Fibroblast of skin of back (primary cell): ENCODE measurements at regions not wholly inside any gene's neighbourhood (a gene's known extent, or its start where the extent isn't known, plus 50 kb on each side); places are given as distances from the start of the nearest gene placed in this dataset.

Experiments used
- DNase-seq: peaks from one replicate; pipeline ENCODE4 v3.0.0-alpha.2; 2013

- no peak for DNase-seq
Observed at GRCh38 chrX:122418758-122419157, 765.3 kb upstream of the GRIA3 start.

GRCh38 chrX:122421434-122422121 is 762.5 kb upstream of the GRIA3 start:
- no peak for DNase-seq

GRCh38 chrX:122422547-122422946 is 761.5 kb upstream of the GRIA3 start:
- no peak for DNase-seq

- no peak for DNase-seq
Observed at GRCh38 chrX:122434942-122435341, 749.1 kb upstream of the GRIA3 start.

- DNase-seq: peak; percentile 65
Observed at GRCh38 chrX:122439831-122440230, 744.2 kb upstream of the GRIA3 start.

GRCh38 chrX:122440832-122441231 is 743.2 kb upstream of the GRIA3 start:
- no peak for DNase-seq

- no peak for DNase-seq
Observed at GRCh38 chrX:122441451-122441850, 742.6 kb upstream of the GRIA3 start.

GRCh38 chrX:122445466-122445865 is 738.6 kb upstream of the GRIA3 start:
- no peak for DNase-seq

- no peak for DNase-seq
Observed at GRCh38 chrX:122464341-122464740, 719.7 kb upstream of the GRIA3 start.

- DNase-seq: peak; percentile 34
Observed at GRCh38 chrX:122475306-122475705, 708.8 kb upstream of the GRIA3 start.

- DNase-seq: no peak
Observed at GRCh38 chrX:122500556-122500955, 683.5 kb upstream of the GRIA3 start.

GRCh38 chrX:122501652-122502051 is 682.4 kb upstream of the GRIA3 start:
- DNase-seq: no peak

- peak; percentile 47 for DNase-seq
Observed at GRCh38 chrX:122504026-122504425, 680.1 kb upstream of the GRIA3 start.

GRCh38 chrX:122512561-122513072 is 671.5 kb upstream of the GRIA3 start:
- DNase-seq: peak; percentile 65

GRCh38 chrX:122517786-122518185 is 666.3 kb upstream of the GRIA3 start:
- peak; percentile 69 for DNase-seq

GRCh38 chrX:122545778-122546177 is 638.3 kb upstream of the GRIA3 start:
- DNase-seq: no peak

GRCh38 chrX:122546269-122546668 is 637.8 kb upstream of the GRIA3 start:
- no peak for DNase-seq

GRCh38 chrX:122552286-122552800 is 631.7 kb upstream of the GRIA3 start:
- DNase-seq: peak; percentile 41

GRCh38 chrX:122555925-122556324 is 628.2 kb upstream of the GRIA3 start:
- no peak for DNase-seq

- peak; percentile 98 for DNase-seq
Observed at GRCh38 chrX:122565952-122566351, 618.1 kb upstream of the GRIA3 start.

- no peak for DNase-seq
Observed at GRCh38 chrX:122566401-122566800, 617.7 kb upstream of the GRIA3 start.

- DNase-seq: peak; percentile 53
Observed at GRCh38 chrX:122567911-122568310, 616.2 kb upstream of the GRIA3 start.

GRCh38 chrX:122572461-122572860 is 611.6 kb upstream of the GRIA3 start:
- peak; percentile 81 for DNase-seq

GRCh38 chrX:122579036-122579435 is 605.0 kb upstream of the GRIA3 start:
- DNase-seq: no peak

- peak; percentile 83 for DNase-seq
Observed at GRCh38 chrX:122579526-122579925, 604.6 kb upstream of the GRIA3 start.
